H54 (cell line): ENCODE measurements at regions not wholly inside any gene's neighbourhood (a gene's known extent, or its start where the extent isn't known, plus 50 kb on each side); places are given as distances from the start of the nearest gene placed in this dataset.
"Not testable (repeated sequence)": the region's sequence is repeated elsewhere in the genome, so short reads cannot be mapped to it uniquely, and the experiment has no call there.

Source experiments
- DNase-seq: peaks from one replicate; pipeline ENCODE4 v3.0.0; 2011; ENCODE audit warnings: low spot score, mixed read lengths; ENCODE audit not compliant: insufficient read length
- FAIRE-seq: peaks from 3 replicates; lab custom pipeline; 2011; peaks lifted over from hg19 to GRCh38; lab: Jason Lieb, UNC
- POLR2A ChIP-seq: IDR thresholded peaks from 2 replicates; pipeline ENCODE4 v1.6.1; 2011; ENCODE audit warnings: low read depth, mild to moderate bottlenecking, low read length

GRCh38 chr9:135173066-135173465 is 85.6 kb downstream of the OLFM1 start:
- DNase-seq, result no peak
- TF ChIP-seq POLR2A, result no peak
- no peak for FAIRE-seq

GRCh38 chr9:135174248-135174647 is 86.8 kb downstream of the OLFM1 start:
- no peak for TF ChIP-seq POLR2A
- DNase-seq, result no peak
- FAIRE-seq, result no peak

- DNase-seq (no peak), FAIRE-seq (no peak)
- no peak for TF ChIP-seq POLR2A
Measured at GRCh38 chr9:135174981-135175380, 87.5 kb downstream of the OLFM1 start.

- DNase-seq, result no peak
- TF ChIP-seq POLR2A, result no peak
- FAIRE-seq, result no peak
Measured at GRCh38 chr9:135176284-135176683, 88.8 kb downstream of the OLFM1 start.

- FAIRE-seq, DNase-seq: not testable (repeated sequence)
Measured at GRCh38 chr9:135177562-135177961, 90.1 kb downstream of the OLFM1 start.

GRCh38 chr9:135178498-135178897 is 91.0 kb downstream of the OLFM1 start:
- DNase-seq (no peak), FAIRE-seq (no peak)
- no peak for TF ChIP-seq POLR2A

GRCh38 chr9:135179041-135179440 is 91.6 kb downstream of the OLFM1 start:
- no peak for TF ChIP-seq POLR2A
- DNase-seq (no peak), FAIRE-seq (no peak)

- no peak for DNase-seq
- no peak for TF ChIP-seq POLR2A
- FAIRE-seq, result no peak
Measured at GRCh38 chr9:135179976-135180375, 92.5 kb downstream of the OLFM1 start.

- FAIRE-seq (no peak), DNase-seq (no peak)
- TF ChIP-seq POLR2A, result no peak
Measured at GRCh38 chr9:135180586-135180985, 93.1 kb downstream of the OLFM1 start.

GRCh38 chr9:135181336-135181735 is 93.9 kb downstream of the OLFM1 start:
- no peak for FAIRE-seq
- no peak for TF ChIP-seq POLR2A
- no peak for DNase-seq

- not testable (repeated sequence) for FAIRE-seq, DNase-seq
Measured at GRCh38 chr9:135181841-135182240, 94.4 kb downstream of the OLFM1 start.

GRCh38 chr9:135183069-135183468 is 95.6 kb downstream of the OLFM1 start:
- FAIRE-seq (no peak), DNase-seq (no peak)
- TF ChIP-seq POLR2A, result no peak

GRCh38 chr9:135183528-135184180 is 96.2 kb downstream of the OLFM1 start:
- no peak for TF ChIP-seq POLR2A
- FAIRE-seq (no peak), DNase-seq (no peak)

GRCh38 chr9:135184181-135185053 is 96.9 kb downstream of the OLFM1 start:
- DNase-seq (no peak), FAIRE-seq (no peak)
- no peak for TF ChIP-seq POLR2A

GRCh38 chr9:135185060-135185459 is 97.6 kb downstream of the OLFM1 start:
- DNase-seq, result no peak
- no peak for FAIRE-seq

More at GRCh38 chr9:135185060-135185459, 97.6 kb downstream of the OLFM1 start:
- TF ChIP-seq POLR2A, result no peak
